ENCODE measurements at regions not wholly inside any gene's neighbourhood (a gene's known extent, or its start where the extent isn't known, plus 50 kb on each side); places are given as distances from the start of the nearest gene placed in this dataset.

GRCh38 chr5:153318556-153318955 is 171.9 kb upstream of the GRIA1 start:
- no peaks in the 10 kb centered on the region for H3K36me3 Mint-ChIP-seq (ENCODE audit: unreplicated experiment)
- TF ChIP-seq CTCF (IDR thresholded peaks at IDR 0.05): no peak
- peaks cover 33% of the 10 kb centered on the region for H3K27me3 Mint-ChIP-seq (ENCODE audit: unreplicated experiment)
- no peaks in the 10 kb centered on the region for H3K9me3 Mint-ChIP-seq (ENCODE audit: unreplicated experiment)
- no peak overlapping the region for H3K4me3 Mint-ChIP-seq (ENCODE audit: unreplicated experiment)
- H3K4me1 Mint-ChIP-seq (ENCODE audit: unreplicated experiment): no peaks in the 10 kb centered on the region
- no peak overlapping the region for H3K27ac Mint-ChIP-seq (ENCODE audit: unreplicated experiment)
- DNase-seq (ENCODE audit: extremely low spot score, unreplicated experiment): no peak

DNA sequence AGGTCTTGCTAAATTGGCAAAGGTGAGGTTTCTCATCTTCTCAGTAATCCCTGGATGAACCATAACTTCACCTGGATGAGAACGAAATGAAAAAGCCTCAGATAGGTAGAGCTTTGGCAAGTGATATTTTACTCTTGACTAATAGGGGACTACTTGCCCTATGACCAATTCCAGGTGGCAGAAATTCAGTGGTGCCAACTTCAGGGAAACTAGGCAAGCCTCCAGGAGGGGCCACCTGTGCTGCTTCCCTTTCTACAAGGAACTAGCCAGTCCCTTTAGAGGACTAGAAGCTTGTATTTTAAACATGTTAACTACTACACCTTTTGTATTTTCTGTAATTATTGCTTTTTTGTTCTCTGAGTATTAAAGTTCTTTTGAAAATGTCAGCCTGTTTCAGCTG is 169.0 kb upstream of the GRIA1 start:
- Mint-ChIP-seq H3K36me3 (ENCODE audit: unreplicated experiment) (no peaks in the 10 kb centered on the region), H3K27ac (ENCODE audit: unreplicated experiment) (no peak overlapping the region), H3K9me3 (ENCODE audit: unreplicated experiment) (no peaks in the 10 kb centered on the region), H3K4me3 (ENCODE audit: unreplicated experiment) (no peak overlapping the region), H3K27me3 (ENCODE audit: unreplicated experiment) (peaks cover 27% of the 10 kb centered on the region), H3K4me1 (ENCODE audit: unreplicated experiment) (no peaks in the 10 kb centered on the region)
- DNase-seq (ENCODE audit: extremely low spot score, unreplicated experiment): no peak
- TF ChIP-seq CTCF (IDR thresholded peaks at IDR 0.05): no peak

DNA sequence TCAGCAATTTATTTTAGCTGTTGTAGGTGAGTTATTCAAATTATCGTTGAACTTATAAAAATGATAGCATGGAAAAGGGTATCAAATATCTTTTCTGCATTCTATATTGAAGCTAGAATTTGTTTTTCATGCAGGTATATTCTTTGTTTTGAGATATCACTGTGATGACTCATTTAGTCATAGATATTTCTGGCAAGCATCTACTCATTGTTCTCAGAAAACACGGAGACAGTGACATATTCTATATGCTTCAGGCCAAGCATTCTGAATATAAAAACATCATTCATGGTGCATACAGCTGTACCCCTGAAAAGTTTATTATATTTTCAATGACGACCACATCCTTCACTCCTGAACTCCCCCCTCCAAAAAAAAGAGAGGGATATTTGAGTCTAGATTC is 150.3 kb upstream of the GRIA1 start:
- TF ChIP-seq CTCF (IDR thresholded peaks at IDR 0.05): no peak
- Mint-ChIP-seq H3K27ac (ENCODE audit: unreplicated experiment) (no peak overlapping the region), H3K27me3 (ENCODE audit: unreplicated experiment) (peaks cover 32% of the 10 kb centered on the region)

DNA sequence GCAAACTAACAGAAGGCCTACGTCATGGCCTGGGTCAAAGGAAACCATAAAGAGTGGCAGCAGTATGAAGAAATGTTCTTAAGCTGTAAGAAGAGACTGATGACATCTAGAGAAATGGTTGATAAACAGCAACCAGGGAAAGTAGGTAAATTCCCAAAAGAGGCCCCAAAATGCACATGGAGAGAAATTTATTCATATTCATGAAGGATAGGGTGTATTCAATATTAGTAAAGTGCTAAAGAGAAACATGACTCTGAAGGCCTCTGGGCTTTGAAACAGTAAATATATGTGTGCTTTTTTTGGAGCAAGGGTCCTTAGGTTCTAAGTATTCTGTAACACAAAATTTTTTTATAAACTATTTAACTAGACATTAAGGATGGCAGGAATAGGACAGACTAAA is 149.7 kb upstream of the GRIA1 start:
- DNase-seq (ENCODE audit: extremely low spot score, unreplicated experiment): no peak
- peaks cover 37% of the 10 kb centered on the region for H3K27me3 Mint-ChIP-seq (ENCODE audit: unreplicated experiment)
- no peak for TF ChIP-seq CTCF (IDR thresholded peaks at IDR 0.05)
- H3K9me3 Mint-ChIP-seq (ENCODE audit: unreplicated experiment): no peaks in the 10 kb centered on the region
- no peaks in the 10 kb centered on the region for H3K4me1 Mint-ChIP-seq (ENCODE audit: unreplicated experiment)
- no peak overlapping the region for H3K27ac Mint-ChIP-seq (ENCODE audit: unreplicated experiment)
- H3K36me3 Mint-ChIP-seq (ENCODE audit: unreplicated experiment): no peaks in the 10 kb centered on the region
- no peak overlapping the region for H3K4me3 Mint-ChIP-seq (ENCODE audit: unreplicated experiment)

More for the DNA sequence above, 150.3 kb upstream of the GRIA1 start:
- Mint-ChIP-seq H3K4me1 (ENCODE audit: unreplicated experiment) (no peaks in the 10 kb centered on the region), H3K9me3 (ENCODE audit: unreplicated experiment) (no peaks in the 10 kb centered on the region), H3K36me3 (ENCODE audit: unreplicated experiment) (no peaks in the 10 kb centered on the region), H3K4me3 (ENCODE audit: unreplicated experiment) (no peak overlapping the region)
- no peak for DNase-seq (ENCODE audit: extremely low spot score, unreplicated experiment)

GRCh38 chr5:153342487-153342886 is 148.0 kb upstream of the GRIA1 start:
- Mint-ChIP-seq H3K36me3 (ENCODE audit: unreplicated experiment) (no peaks in the 10 kb centered on the region), H3K27me3 (ENCODE audit: unreplicated experiment) (peaks cover 31% of the 10 kb centered on the region), H3K4me3 (ENCODE audit: unreplicated experiment) (no peak overlapping the region), H3K4me1 (ENCODE audit: unreplicated experiment) (no peaks in the 10 kb centered on the region), H3K27ac (ENCODE audit: unreplicated experiment) (no peak overlapping the region), H3K9me3 (ENCODE audit: unreplicated experiment) (no peaks in the 10 kb centered on the region)
- TF ChIP-seq CTCF (IDR thresholded peaks at IDR 0.05): no peak
- no peak for DNase-seq (ENCODE audit: extremely low spot score, unreplicated experiment)

All from osteocyte (in vitro differentiated cells).